ENCODE measurements at regions not wholly inside any gene's neighbourhood (a gene's known extent, or its start where the extent isn't known, plus 50 kb on each side); places are given as distances from the start of the nearest gene placed in this dataset.

DNA sequence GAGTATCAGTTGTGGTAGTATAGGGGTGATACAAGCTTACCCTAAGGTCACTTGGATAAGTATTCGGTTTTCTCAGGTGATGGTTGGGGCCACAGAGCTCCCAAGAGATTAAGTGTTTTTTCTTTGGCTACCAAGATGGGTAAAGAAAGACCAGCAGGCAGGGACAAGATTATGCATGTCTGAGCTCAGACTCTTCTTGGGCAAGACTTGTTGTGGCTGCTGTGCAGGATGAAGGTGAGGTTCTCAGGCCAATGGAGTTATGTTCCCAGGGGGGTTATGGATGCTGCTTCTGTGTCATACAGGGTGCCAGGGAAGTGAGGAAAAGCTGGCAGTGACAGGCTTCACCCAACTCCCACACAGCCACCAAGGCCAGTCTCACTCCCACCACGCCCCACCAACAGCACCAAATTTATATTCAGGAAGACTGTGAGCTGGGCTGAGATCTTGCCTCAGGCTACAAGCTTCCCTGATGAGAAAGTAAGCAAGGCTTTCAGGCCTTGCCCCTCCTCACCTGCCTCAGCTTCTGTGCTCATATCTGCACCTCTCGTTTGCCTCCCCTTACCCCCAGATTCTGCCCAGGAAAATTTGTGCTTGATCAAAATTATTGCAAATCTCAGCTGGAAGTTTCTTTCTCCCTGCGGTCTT lies 511.8 kb upstream of the SLITRK1 start:
- no peak for DNase-seq (ENCODE audit: low spot score)

DNA sequence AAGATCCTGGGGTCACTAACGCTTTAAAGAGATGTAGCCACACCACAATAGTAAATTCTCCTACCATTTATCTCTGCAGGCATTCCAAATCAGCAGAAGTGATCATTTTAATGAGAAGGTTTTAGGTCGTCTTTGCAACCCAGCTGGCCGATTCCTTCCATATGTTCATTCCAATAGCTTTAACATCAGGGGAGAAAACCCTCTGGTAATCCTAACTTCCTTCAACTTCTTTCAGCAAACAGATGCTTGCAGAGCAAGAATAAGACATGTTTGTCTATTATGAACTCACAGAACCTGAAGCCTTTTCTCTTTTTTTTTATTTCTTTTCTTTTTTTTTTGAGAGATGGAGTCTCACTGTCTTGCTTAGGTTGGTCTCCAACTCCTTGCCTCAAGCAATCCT lies 498.6 kb upstream of the SLITRK1 start:
- no peak for DNase-seq (ENCODE audit: low spot score)

DNA sequence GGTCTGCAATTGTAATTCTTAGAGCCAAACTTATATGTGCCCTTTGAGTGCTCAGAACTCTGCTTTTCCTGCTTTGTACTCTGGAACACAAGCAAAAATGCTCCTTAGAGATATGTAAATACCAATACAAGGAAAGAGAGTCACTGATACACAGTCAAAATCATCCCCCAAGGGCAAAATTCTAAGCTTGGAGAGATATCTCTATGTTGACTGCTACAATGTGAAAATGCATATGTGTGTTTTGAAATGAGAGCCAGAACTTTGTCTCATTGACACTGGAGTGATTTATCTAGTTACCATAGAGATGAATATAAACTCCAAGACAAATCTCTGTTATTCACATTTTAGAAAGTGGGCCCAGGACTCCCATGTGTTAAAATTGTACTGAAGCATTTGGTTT lies 494.8 kb upstream of the SLITRK1 start:
- no peak for DNase-seq (ENCODE audit: low spot score)

DNA sequence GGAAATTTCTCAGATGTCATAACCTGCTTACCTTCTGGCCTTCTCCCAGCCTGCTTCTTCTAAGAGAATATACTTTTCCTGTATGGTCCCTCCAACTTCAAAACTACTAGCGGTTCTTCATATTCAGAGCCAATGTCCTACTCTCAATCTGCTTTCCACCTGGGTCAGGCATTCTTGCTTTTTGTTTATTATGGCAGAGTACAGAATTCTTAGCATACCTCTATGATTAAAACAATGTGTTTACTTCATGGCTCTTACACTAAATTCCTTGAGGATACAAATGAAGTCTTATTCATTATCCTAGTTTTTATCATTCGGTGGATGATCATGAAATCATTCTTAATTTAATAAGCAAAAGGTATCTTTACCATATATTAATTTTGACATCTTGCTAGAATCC lies 484.2 kb upstream of the SLITRK1 start:
- DNase-seq (ENCODE audit: low spot score), result no peak

DNA sequence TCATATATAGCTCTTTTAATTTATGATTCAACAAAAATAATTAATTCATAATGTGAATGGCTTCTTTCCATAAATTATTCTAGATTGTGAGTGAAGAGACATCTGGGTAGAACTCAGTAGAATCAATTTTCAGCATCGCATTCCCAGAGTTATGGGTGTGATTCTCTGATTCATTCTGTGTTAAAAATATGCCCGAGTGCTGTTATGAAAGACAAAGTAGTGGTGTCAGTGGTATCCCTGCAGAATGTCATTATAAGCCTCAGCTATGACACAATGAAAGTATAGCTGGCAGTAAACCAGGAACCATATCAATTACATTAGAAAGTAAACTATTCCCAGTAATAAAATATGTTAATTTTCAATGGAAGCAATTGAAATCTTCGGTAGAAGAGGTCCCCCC lies 480.5 kb upstream of the SLITRK1 start:
- DNase-seq (ENCODE audit: low spot score), result no peak

DNA sequence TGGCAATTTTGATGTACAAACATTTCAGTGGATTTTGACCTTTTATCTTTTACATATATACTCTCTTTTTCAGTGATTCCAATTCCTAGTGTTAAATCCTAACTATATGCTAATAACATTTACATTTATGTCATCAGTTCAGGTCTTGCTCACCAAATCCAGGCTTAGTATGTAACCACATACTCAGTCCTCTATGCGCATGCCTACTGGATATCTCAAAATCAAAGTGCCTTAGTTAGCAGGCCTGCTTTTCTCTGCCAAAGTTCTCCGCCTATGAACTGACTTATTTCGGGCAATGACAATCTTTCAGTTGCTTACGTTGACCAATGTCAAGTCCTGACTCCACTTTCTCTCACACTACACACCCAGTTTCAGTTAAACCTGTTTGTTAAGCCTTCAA lies 478.5 kb upstream of the SLITRK1 start:
- no peak for DNase-seq (ENCODE audit: low spot score)

DNA sequence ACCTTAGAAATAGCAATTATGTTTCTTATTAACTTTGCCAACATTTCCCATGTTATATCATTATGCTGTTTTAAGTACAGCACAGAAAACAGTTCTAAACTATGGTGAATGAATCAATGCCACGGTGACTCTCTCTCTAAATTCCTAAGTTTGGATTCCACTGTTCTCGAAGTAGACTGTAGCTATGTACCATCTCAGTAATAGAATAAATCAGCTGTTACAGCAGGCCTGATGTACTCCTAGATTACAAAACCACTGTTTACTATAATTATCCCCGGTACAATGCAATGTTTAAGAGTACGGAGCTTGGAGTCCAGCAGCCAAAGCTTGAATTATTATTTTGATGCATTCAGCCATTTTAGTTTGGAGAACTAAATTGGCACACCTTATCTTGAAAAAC lies 476.3 kb upstream of the SLITRK1 start:
- no peak for DNase-seq (ENCODE audit: low spot score)

DNA sequence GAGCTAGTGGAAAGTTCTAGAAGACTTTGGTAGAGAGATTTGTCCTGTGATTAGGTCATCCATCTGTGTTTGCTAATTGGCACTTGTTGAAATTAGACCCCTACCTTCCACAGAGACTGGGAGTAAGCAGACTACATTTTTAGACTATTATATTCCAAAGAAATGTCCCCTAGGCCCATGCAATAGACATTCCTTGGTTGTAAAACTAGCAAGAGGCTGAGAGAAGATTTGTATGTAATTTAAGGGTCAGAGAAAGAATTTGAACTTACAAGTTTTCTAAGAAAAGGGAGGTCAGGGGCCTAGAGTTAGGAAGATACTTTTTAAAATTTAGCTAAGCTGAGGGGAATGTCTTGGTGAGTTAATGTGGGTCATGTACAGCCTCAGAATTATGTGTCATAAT lies 470.7 kb upstream of the SLITRK1 start:
- DNase-seq (ENCODE audit: low spot score), result no peak

DNA sequence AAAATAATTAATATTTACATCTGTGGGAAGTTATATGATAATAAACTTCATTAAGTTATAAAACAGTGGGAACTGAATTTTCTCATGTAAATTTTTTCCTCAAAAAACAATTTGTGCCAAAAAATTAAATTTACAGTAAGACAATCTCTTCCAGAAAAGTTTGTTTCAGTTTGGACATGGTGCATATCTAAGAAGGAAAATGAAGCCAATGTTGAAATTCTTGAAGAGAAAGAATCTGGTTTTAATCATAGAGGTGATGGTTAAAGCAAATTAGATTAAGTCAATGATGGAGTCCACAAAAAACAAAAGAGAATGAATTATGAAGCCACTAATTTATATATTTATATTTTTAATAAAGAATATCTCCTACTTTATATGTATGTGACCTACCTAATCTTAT lies 457.2 kb upstream of the SLITRK1 start:
- DNase-seq (ENCODE audit: low spot score), result no peak

DNA sequence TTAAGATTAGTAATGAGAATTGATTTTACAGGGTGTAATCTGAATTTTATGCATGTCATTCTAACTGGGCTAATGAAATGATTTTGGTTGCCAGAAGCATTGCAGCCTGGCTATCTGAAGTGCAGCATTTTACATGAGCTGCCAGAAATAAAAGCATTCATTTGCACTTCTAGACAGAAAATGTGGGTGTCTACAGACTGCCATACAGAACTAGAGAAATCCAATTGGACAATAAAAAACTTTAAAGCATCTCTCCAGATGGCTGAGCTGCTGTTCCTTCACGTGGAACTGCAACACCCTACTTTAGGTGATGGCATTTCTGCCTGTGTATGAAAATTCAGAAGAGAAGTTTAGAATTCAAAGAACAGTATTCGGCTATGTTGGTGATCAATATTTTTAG lies 450.1 kb upstream of the SLITRK1 start:
- no peak for DNase-seq (ENCODE audit: low spot score)

DNA sequence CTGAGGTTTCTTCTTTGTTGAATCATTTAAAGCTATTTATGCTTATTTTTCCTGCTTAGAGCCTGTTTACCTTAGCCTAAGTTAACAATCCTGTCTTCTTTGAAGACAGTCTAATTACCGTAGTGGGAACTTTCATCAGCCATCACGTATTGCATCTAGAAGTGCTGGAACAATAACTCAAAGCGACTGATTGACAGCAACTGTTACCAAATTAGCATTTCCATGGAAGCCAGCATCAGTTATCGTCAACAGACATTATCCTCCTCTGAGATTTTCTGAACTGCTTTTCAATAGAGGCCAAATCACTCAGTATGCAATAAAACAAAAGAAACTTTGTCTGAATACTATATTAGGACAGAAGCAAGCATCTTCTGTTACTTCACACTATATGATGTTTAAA lies 433.3 kb upstream of the SLITRK1 start:
- DNase-seq (ENCODE audit: low spot score), result no peak

DNA sequence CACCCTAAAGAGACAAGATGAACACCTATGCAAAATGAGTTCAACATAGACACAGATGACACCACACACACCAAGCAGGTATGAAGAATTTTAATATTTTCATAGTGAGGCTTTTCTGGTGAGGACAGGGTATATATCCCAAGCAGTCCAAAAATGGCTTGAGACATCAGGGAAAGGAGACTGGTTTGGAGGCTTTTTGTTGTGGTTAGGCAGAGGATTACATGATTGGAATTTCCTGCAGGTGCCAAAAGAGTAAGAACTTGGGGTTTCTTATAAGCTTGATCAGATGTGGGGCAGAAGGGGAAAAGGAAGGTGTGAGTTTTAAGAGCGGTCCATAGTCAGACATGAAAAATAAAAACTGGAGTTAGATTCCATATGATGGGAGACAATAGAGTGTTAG lies 420.8 kb upstream of the SLITRK1 start:
- DNase-seq (ENCODE audit: low spot score), result no peak

DNA sequence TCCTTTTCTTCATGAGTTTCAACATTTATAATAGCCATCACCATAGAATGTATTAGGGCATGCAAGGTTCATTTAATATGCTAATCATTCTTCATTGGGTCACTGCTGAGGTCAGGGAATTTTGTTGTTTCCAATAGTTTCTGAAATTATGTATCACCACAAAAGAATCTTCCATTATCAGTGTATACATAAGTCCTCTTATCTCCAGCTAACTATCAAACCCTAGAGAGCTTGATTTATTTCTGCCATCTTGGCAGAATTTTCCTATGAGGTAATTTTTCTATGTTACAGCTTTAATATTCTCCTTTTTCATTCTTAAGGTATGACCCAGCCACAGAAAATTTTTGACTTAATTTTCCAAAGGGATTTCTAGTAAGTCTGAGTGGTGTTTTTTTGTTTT lies 415.0 kb upstream of the SLITRK1 start:
- no peak for DNase-seq (ENCODE audit: low spot score)

DNA sequence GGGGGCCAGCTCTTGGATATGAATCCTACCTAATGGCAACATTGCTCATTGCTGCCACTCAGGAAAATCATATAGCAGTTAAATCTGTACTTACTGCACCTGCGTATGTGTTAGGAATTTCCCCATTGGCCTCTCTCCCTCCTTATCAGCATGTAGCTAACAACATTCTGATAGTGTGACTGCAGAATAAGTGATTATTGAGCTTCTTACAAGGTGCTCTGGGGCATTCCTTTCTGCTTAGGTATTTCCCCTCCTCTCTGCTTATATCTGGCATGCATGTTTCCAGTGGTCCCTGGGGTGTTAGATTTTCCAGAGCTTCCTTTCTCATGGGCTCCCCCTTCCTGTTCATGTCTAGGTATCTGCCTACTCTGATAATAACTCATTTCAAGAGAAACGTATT lies 414.1 kb upstream of the SLITRK1 start:
- no peak for DNase-seq (ENCODE audit: low spot score)

DNA sequence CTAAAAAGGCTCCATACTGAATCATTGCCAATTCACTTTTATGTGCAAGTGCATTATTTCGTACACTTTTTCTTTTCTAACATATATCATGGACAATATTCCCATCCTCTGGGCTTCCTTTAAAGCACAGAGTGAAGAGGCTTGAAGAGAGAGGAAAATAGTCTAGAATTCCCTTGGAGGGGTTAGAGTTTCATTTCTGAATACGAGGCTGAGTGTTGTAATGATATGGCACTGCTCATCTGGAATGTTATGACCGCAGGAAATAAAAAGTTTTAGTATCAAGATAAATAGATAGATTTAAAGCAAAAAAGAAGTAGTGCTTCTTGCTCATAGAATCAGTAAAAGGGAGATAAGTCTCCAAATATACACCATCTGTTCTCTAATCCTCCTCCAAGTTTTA lies 412.3 kb upstream of the SLITRK1 start:
- no peak for DNase-seq (ENCODE audit: low spot score)

DNA sequence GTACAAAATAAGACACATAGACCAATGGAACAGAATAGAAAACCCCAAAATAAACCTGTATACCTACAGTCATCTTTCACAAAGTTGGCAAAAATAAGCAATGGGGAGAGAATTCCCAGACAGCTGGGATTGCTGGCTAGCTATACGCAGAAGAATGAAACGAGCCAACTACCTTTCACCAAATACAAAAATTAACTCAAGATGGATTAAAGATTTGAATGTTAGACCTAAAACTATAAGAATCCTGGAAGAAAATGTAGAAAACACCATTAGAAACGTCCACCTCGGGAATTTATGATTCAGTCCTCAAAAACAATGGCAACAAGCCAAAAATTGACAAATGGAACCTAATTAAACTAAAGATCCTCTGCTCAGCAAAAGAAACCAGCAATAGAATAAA lies 408.1 kb upstream of the SLITRK1 start:
- no peak for DNase-seq (ENCODE audit: low spot score)

DNA sequence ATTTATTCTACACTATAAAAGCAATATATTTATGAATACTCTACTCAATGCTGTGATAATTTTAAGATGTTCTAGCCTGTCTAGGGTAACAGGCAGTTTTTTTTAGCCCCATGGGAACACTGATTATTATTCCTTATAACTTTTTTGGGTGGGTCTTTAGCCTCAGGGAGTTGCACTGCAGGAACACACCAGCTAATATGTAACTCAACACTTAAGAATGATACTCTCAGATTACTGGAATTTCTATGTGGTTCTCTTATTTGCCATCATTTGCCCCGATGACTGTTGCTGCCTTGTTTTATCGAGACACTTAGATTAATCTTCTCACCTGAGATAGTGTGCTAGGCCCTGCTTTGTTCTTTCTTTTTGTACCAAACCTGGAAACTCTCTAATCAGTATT lies 396.9 kb upstream of the SLITRK1 start:
- DNase-seq (ENCODE audit: low spot score), result no peak

DNA sequence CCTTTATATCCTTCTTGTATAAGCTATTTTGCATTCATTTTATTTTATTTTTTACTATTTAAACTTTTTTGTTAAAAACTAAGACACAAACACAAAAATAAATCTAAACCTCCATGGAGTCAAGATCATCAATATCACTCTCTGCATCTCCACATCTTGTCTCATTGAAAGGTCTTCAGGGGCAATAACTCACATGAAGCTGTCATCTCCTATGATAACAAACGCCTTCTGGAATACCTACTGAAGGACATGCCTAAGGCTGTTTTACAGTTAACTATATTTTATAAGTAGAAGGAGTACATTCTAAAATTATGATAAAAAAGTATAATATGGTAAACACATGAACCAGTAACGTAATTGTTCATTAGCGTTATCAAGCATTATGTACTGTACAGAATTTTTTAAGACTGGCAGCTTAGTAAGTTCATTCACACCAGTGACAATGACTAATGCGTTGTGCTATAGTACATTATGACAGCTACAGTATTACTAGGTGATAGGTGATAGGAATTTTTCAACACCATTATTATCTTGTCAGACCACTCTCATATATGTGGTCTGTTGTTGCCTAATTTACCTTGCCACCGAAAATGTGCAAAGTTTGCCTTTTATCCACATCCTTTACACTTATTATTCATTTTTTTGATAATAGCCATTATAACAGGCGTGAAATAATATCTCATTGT lies 390.7 kb upstream of the SLITRK1 start:
- no peak for DNase-seq (ENCODE audit: low spot score)

DNA sequence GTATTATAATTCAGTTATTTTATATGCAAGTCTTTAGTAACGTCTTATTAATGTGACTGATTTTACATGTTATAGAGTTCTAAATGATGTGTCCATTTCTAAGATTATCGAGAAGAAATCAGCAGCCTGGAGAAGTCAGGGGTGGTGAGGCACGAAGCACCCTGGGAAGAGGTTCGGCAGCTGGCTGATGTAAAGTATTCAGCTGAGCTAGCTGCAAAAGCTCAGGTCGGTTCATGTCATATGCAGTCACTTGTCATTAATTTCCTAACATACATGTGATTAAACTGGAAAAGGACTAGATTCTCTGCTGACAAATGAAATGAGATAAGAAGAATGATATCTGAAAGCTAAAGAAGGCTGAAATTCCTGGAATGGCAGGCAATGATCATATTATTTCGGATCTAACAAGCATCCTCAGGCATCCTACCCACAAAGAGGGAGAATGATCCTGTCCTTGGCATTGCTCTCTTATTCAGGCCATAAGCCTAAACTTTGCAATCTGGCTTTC lies 383.0 kb upstream of the SLITRK1 start:
- no peak for DNase-seq (ENCODE audit: low spot score)

DNA sequence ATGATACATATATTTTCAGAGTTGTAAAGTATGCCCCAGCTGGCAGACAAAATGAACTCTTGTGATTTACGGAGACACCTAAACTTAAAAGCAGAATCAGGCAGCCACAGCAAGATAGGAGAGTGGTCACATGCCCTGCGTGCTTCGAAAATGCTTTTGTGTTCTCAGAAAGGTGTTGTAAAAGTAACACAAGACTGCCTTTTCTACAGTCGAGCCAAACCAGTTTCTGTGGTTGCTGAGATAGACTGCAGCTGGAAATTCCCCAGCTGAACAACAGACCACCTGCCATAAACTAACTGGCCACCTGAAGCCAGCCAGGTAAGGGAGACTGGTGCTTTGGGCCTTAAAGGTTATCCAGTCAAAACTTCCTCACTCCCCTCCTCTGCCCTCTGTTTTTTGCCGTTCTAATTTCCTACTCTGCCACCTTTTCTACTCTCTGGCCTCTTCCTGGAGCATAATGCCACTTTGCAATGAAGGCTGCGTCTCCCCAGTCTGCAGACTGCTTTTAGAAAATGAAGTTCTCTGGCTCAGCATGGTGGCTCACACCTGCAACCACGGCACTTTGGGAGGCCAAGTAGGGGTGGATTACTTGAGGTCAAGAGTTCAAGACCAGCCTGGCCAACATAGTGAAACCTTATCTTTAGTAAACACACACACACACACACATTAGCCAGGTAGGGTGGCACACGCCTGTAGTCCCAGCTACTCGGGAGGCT lies 381.2 kb upstream of the SLITRK1 start:
- no peak for DNase-seq (ENCODE audit: low spot score)

DNA sequence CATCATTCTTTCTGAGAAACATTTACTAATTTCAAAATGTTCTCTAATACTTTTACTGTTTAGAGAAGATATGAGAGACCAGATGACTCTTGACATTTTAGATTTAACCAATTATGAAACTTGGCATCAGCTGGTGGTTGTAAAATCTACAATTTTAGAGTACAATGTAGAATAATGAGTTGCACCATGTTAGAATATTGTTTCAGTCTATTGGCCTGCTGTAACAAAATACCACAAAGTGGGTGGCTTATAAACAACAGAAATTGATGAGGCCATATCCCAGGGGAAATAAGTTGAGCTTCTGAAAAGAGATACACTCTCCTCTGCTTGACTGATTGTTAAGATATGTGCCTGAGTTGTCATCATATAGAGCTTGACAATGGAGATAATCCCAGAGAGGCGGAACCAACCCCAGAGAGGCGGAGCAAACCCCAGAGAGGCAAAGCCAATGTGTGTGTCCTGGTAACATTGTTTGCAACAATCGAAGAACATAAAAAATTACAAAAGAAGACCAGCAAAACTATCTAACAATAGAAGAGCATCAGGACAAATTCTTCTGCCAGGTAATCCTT lies 373.0 kb upstream of the SLITRK1 start:
- no peak for DNase-seq (ENCODE audit: low spot score)

DNA sequence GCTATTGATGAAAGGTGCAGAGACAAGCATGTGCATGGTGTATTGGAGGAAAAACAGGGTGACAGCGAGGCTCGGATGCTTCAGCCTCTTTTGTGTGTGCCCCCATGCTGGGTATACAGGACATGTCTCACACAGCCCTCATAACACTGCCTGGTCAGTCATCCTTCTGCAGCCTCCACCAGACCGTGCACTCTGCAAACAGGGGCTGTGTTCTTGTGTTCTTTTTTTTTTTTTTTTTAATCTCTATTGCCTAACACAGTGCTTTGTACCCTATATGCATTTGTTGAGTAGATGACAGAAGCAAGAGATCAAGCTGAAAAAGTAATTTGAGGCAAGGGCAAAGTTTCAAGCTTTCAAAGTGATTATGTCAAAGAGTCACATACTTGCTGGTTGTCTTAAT lies 367.2 kb upstream of the SLITRK1 start:
- no peak for DNase-seq (ENCODE audit: low spot score)
